Stomach smooth muscle (tissue), 2 donors: ENCODE measurements at regions not wholly inside any gene's neighbourhood (a gene's known extent, or its start where the extent isn't known, plus 50 kb on each side); places are given as distances from the start of the nearest gene placed in this dataset.

Experiments
- H3K27ac ChIP-seq: one replicate; pipeline ENCODE4 v1.7.0; 2013; ENCODE audit warnings: mild to moderate bottlenecking, low read length, inconsistent platforms
- H3K27me3 ChIP-seq, 2 donors: one replicate each; pipeline ENCODE4 v1.7.0; 2013; ENCODE audit warnings: low read length in 2 of 2; ENCODE audit not compliant: insufficient read depth in 2 of 2, control insufficient read depth in 1 of 2
- H3K36me3 ChIP-seq, 2 donors: one replicate each; pipeline ENCODE4 v1.7.0; 2013; ENCODE audit warnings: low read length in 2 of 2; ENCODE audit not compliant: control insufficient read depth in 2 of 2, insufficient read depth in 2 of 2
- H3K4me1 ChIP-seq: one replicate; pipeline ENCODE4 v1.7.0; 2013; ENCODE audit warnings: low read length; ENCODE audit not compliant: control insufficient read depth, insufficient read depth
- H3K4me3 ChIP-seq, 2 donors: one replicate each; pipeline ENCODE4 v1.7.0; 2013; ENCODE audit warnings: low read length in 2 of 2
- H3K9ac ChIP-seq, 2 donors: one replicate each; pipeline ENCODE4 v1.7.0; 2013; ENCODE audit warnings: low read length in 2 of 2, mild to moderate bottlenecking in 1 of 2
- H3K9me3 ChIP-seq, 2 donors: one replicate each; pipeline ENCODE4 v1.7.0; 2013; ENCODE audit warnings: low read length in 2 of 2; ENCODE audit not compliant: control insufficient read depth in 2 of 2
- donor health status: healthy.
- donor health status: Pancreatic carcinoma.

GRCh38 chr12:88393017-88393767, 187.1 kb downstream of the KITLG start:
- H3K4me1 ChIP-seq = no peaks in the 10 kb centered on the region
- no peaks in the 10 kb centered on the region for H3K9me3 ChIP-seq

DNA sequence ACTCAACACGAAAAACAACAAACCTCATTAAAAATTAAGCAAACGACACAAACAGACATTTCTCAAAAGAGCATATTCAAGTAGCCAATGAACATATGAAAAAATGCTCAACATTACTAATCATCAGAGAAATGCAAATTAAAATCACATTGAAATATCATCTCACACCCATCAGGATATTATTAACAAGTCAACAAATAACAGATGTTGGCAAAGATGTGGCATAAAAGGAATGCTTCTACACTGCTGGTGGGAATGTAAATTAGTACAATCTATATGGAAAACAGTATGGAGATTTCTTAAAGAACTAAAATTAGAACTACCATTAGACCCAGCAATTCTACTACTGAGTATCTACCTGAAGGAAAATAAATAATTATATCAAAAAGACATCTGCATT, 182.2 kb downstream of the KITLG start:
- H3K4me3 ChIP-seq = no peak overlapping the region
- no peaks in the 10 kb centered on the region for H3K4me1 ChIP-seq
- no peak overlapping the region for H3K9ac ChIP-seq
- no peaks in the 10 kb centered on the region for H3K27me3 ChIP-seq
- no peaks in the 10 kb centered on the region for H3K36me3 ChIP-seq
- no peaks in the 10 kb centered on the region for H3K9me3 ChIP-seq
- no peak overlapping the region for H3K27ac ChIP-seq

More at GRCh38 chr12:88393017-88393767, 187.1 kb downstream of the KITLG start:
- Histone ChIP-seq H3K36me3 (no peaks in the 10 kb centered on the region), H3K4me3 (no peak overlapping the region), H3K9ac (no peak overlapping the region), H3K27ac (no peak overlapping the region), H3K27me3 (no peaks in the 10 kb centered on the region)

GRCh38 chr12:88399811-88400210, 180.5 kb downstream of the KITLG start:
- Histone ChIP-seq H3K9ac (no peak overlapping the region), H3K4me3 (no peak overlapping the region), H3K9me3 (no peaks in the 10 kb centered on the region), H3K36me3 (no peaks in the 10 kb centered on the region), H3K27me3 (no peaks in the 10 kb centered on the region), H3K4me1 (no peaks in the 10 kb centered on the region), H3K27ac (no peak overlapping the region)

GRCh38 chr12:88400302-88400701, 180.0 kb downstream of the KITLG start:
- H3K27ac ChIP-seq = no peak overlapping the region
- no peak overlapping the region for H3K4me3 ChIP-seq
- no peaks in the 10 kb centered on the region for H3K27me3 ChIP-seq
- H3K9ac ChIP-seq = no peak overlapping the region
- H3K9me3 ChIP-seq = no peaks in the 10 kb centered on the region
- H3K36me3 ChIP-seq = no peaks in the 10 kb centered on the region
- H3K4me1 ChIP-seq = no peaks in the 10 kb centered on the region

DNA sequence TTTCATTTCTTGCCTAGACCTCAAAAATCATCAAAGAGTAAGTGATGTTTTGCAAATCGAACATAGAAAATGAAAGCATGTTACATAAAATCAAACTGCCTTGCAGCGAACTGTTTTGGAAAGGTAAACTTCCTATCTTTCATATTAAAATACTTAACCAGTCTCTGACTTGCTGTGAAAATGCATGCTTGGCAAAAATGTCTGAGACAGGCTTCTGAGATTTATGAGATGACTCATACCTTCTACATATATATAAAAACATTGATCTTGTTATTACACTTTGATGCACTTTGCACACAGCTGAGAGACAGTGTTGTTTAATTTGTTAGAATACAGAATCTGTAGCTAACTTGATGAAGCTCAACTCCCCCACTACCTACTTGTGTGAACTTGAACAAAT, 179.1 kb downstream of the KITLG start:
- Histone ChIP-seq H3K27me3 (no peaks in the 10 kb centered on the region), H3K9ac (no peak overlapping the region), H3K36me3 (no peaks in the 10 kb centered on the region), H3K4me3 (peak overlapping the region; percentile 36 to 53), H3K4me1 (no peaks in the 10 kb centered on the region), H3K9me3 (no peaks in the 10 kb centered on the region), H3K27ac (no peak overlapping the region)

GRCh38 chr12:88406905-88407304, 173.4 kb downstream of the KITLG start:
- no peaks in the 10 kb centered on the region for H3K27me3 ChIP-seq
- peak overlapping the region in 1 of 2 donors; percentile 14 for H3K4me3 ChIP-seq
- no peaks in the 10 kb centered on the region for H3K36me3 ChIP-seq
- H3K27ac ChIP-seq = no peak overlapping the region
- no peak overlapping the region for H3K9ac ChIP-seq
- H3K4me1 ChIP-seq = peaks cover 4% of the 10 kb centered on the region
- H3K9me3 ChIP-seq = no peaks in the 10 kb centered on the region

GRCh38 chr12:88408823-88409222, 171.4 kb downstream of the KITLG start:
- no peaks in the 10 kb centered on the region for H3K27me3 ChIP-seq
- H3K4me3 ChIP-seq = no peak overlapping the region
- H3K4me1 ChIP-seq = peaks cover 4% of the 10 kb centered on the region
- H3K9me3 ChIP-seq = no peaks in the 10 kb centered on the region
- no peak overlapping the region for H3K27ac ChIP-seq
- H3K36me3 ChIP-seq = no peaks in the 10 kb centered on the region
- H3K9ac ChIP-seq = no peak overlapping the region

DNA sequence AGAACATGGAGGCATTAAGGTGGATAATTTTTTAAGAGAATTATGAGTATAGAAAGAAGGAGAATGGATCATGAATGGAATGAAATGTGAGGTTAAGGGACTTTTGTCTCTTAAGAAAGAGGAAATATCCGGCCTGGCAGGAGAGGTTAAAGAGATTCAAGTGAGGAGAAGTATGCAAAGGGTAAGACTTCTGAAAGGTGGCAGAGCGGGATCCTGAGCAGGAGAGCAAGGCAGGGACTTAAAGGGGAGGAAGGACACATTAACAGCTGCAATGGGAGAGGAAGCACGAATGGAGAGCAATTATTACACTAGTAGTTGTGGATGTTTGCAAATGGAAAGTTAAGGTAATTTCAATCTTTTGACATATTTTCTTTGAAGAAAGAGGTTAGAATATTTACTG, 171.0 kb downstream of the KITLG start:
- Histone ChIP-seq H3K36me3 (no peaks in the 10 kb centered on the region), H3K9ac (no peak overlapping the region), H3K4me1 (peaks cover 4% of the 10 kb centered on the region), H3K4me3 (no peak overlapping the region), H3K9me3 (no peaks in the 10 kb centered on the region), H3K27me3 (no peaks in the 10 kb centered on the region), H3K27ac (no peak overlapping the region)

GRCh38 chr12:88411689-88412088, 168.6 kb downstream of the KITLG start:
- no peaks in the 10 kb centered on the region for H3K9me3 ChIP-seq
- H3K36me3 ChIP-seq = no peaks in the 10 kb centered on the region
- no peak overlapping the region for H3K4me3 ChIP-seq
- no peak overlapping the region for H3K9ac ChIP-seq
- no peak overlapping the region for H3K27ac ChIP-seq
- H3K4me1 ChIP-seq = peaks cover 4% of the 10 kb centered on the region
- no peaks in the 10 kb centered on the region for H3K27me3 ChIP-seq

GRCh38 chr12:88413646-88414045, 166.6 kb downstream of the KITLG start:
- Histone ChIP-seq H3K9me3 (no peaks in the 10 kb centered on the region), H3K27ac (no peak overlapping the region), H3K36me3 (no peaks in the 10 kb centered on the region), H3K9ac (no peak overlapping the region), H3K4me3 (no peak overlapping the region), H3K4me1 (no peaks in the 10 kb centered on the region), H3K27me3 (no peaks in the 10 kb centered on the region)

DNA sequence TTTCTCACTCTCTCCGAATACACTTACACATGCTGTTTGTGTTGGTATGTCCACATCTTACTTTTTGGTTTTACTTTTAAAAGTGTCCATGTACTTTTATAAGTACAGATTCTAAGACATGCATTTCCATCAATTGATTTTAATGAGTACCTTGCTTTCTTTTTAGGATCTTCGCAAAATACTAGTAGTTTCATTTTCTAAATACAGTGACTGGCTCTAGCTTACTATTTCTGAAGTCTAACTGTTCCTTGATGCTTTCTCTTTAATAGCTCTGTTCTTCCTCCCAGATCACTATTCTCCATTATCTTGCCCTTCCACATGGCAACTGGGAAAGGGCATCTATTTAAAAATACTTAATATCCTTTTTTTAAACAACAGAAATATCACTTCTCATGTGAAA, 164.1 kb downstream of the KITLG start:
- H3K36me3 ChIP-seq = no peaks in the 10 kb centered on the region
- peak overlapping the region in 1 of 2 donors; percentile 6 for H3K9ac ChIP-seq
- H3K4me1 ChIP-seq = no peaks in the 10 kb centered on the region
- H3K9me3 ChIP-seq = no peaks in the 10 kb centered on the region
- H3K4me3 ChIP-seq = peak overlapping the region in 1 of 2 donors; percentile 23
- no peaks in the 10 kb centered on the region for H3K27me3 ChIP-seq
- no peak overlapping the region for H3K27ac ChIP-seq
